ENCODE measurements at regions not wholly inside any gene's neighbourhood (a gene's known extent, or its start where the extent isn't known, plus 50 kb on each side); places are given as distances from the start of the nearest gene placed in this dataset.

- H3K36me3 ChIP-seq (replicated peaks; ENCODE audit: insufficient read depth, low read length) = no peaks in the 10 kb centered on the region
- no peaks in the 10 kb centered on the region for H3K9me3 ChIP-seq (replicated peaks; ENCODE audit: insufficient read depth, low read length)
- no peaks in the 10 kb centered on the region for H4K20me1 ChIP-seq (ENCODE audit: insufficient read depth, low read length)
- H3K27ac ChIP-seq (ENCODE audit: low read length) = no peak overlapping the region
- H3F3A ChIP-seq (ENCODE audit: insufficient read depth, low read length) = no peaks in the 10 kb centered on the region
- no peak overlapping the region for H3K9ac ChIP-seq (ENCODE audit: low read length)
- no peak for DNase-seq
- H3K79me2 ChIP-seq (ENCODE audit: low read length) = no peaks in the 10 kb centered on the region
- H2AFZ ChIP-seq (ENCODE audit: low read length) = no peak overlapping the region
- no peak overlapping the region for H3K4me2 ChIP-seq (ENCODE audit: low read depth, low read length)
- H3K27me3 ChIP-seq (replicated peaks; ENCODE audit: insufficient read depth, low read length) = no peaks in the 10 kb centered on the region
- TF ChIP-seq CTCF (IDR thresholded peaks at IDR 0.05; ENCODE audit: low read length) (no peak), EZH2phosphoT487 (IDR thresholded peaks at IDR 0.05; ENCODE audit: low read length) (no peak)
- H3K4me3 ChIP-seq (ENCODE audit: low read length) = no peak overlapping the region
- no peaks in the 10 kb centered on the region for H3K4me1 ChIP-seq (ENCODE audit: low read length)
- no peaks in the 10 kb centered on the region for H3K9me2 ChIP-seq (replicated peaks; ENCODE audit: insufficient read depth, low read length)
These were observed 528.7 kb downstream of the TMA16 start for GRCh38 chr4:164023214-164023613.

GRCh38 chr4:164027805-164028204 is 533.3 kb downstream of the TMA16 start:
- no peaks in the 10 kb centered on the region for H3K36me3 ChIP-seq (replicated peaks; ENCODE audit: insufficient read depth, low read length)
- no peaks in the 10 kb centered on the region for H3K4me1 ChIP-seq (ENCODE audit: low read length)
- no peak overlapping the region for H3K27ac ChIP-seq (ENCODE audit: low read length)
- H3K9ac ChIP-seq (ENCODE audit: low read length) = no peak overlapping the region
- H3K79me2 ChIP-seq (ENCODE audit: low read length) = no peaks in the 10 kb centered on the region
- DNase-seq = no peak
- TF ChIP-seq CTCF (IDR thresholded peaks at IDR 0.05; ENCODE audit: low read length) = no peak
- TF ChIP-seq EZH2 (optimal IDR thresholded peaks at IDR 0.05; ENCODE audit: low read depth, low read length) = no peak
- no peak for TF ChIP-seq EZH2phosphoT487 (IDR thresholded peaks at IDR 0.05; ENCODE audit: low read length)
- H2AFZ ChIP-seq (ENCODE audit: low read length) = no peak overlapping the region
- H3K4me3 ChIP-seq (ENCODE audit: low read length) = no peak overlapping the region
- H3K9me3 ChIP-seq (replicated peaks; ENCODE audit: insufficient read depth, low read length) = no peaks in the 10 kb centered on the region
- H3K9me2 ChIP-seq (replicated peaks; ENCODE audit: insufficient read depth, low read length) = no peaks in the 10 kb centered on the region
- no peaks in the 10 kb centered on the region for H3F3A ChIP-seq (ENCODE audit: insufficient read depth, low read length)
- H4K20me1 ChIP-seq (ENCODE audit: insufficient read depth, low read length) = no peaks in the 10 kb centered on the region
- no peaks in the 10 kb centered on the region for H3K27me3 ChIP-seq (replicated peaks; ENCODE audit: insufficient read depth, low read length)
- H3K4me2 ChIP-seq (ENCODE audit: low read depth, low read length) = no peak overlapping the region

GRCh38 chr4:164039482-164039881 is 545.0 kb downstream of the TMA16 start:
- Histone ChIP-seq H3K4me1 (ENCODE audit: low read length) (no peaks in the 10 kb centered on the region), H3K36me3 (replicated peaks; ENCODE audit: insufficient read depth, low read length) (no peaks in the 10 kb centered on the region), H3K79me2 (ENCODE audit: low read length) (no peaks in the 10 kb centered on the region), H3K9ac (ENCODE audit: low read length) (no peak overlapping the region), H3K27ac (ENCODE audit: low read length) (no peak overlapping the region), H3K4me3 (ENCODE audit: low read length) (no peak overlapping the region), H3F3A (ENCODE audit: insufficient read depth, low read length) (no peaks in the 10 kb centered on the region), H4K20me1 (ENCODE audit: insufficient read depth, low read length) (no peaks in the 10 kb centered on the region), H3K27me3 (replicated peaks; ENCODE audit: insufficient read depth, low read length) (no peaks in the 10 kb centered on the region), H3K9me2 (replicated peaks; ENCODE audit: insufficient read depth, low read length) (no peaks in the 10 kb centered on the region), H2AFZ (ENCODE audit: low read length) (no peak overlapping the region), H3K4me2 (ENCODE audit: low read depth, low read length) (no peak overlapping the region), H3K9me3 (replicated peaks; ENCODE audit: insufficient read depth, low read length) (no peaks in the 10 kb centered on the region)
- TF ChIP-seq EZH2 (optimal IDR thresholded peaks at IDR 0.05; ENCODE audit: low read depth, low read length) (no peak), CTCF (IDR thresholded peaks at IDR 0.05; ENCODE audit: low read length) (no peak)
- no peak for DNase-seq
